NB4 (cell line): ENCODE measurements at regions not wholly inside any gene's neighbourhood (a gene's known extent, or its start where the extent isn't known, plus 50 kb on each side); places are given as distances from the start of the nearest gene placed in this dataset.
"Not testable (repeated sequence)": the region's sequence is repeated elsewhere in the genome, so short reads cannot be mapped to it uniquely, and the experiment has no call there.

ENCODE experiments used
- DNase-seq: peaks from one replicate; pipeline ENCODE4 v3.0.0; 2010; ENCODE audit warnings: low read depth
- H3K4me3 ChIP-seq: one replicate; pipeline ENCODE4 v1.5.1; 2011; ENCODE audit warnings: mild to moderate bottlenecking, low read depth, low read length, moderate library complexity
- CTCF ChIP-seq: IDR thresholded peaks from one replicate; pipeline ENCODE4 v1.5.1; 2012; ENCODE audit warnings: low read depth, low read length
- MAX ChIP-seq: IDR thresholded peaks from 2 replicates; pipeline ENCODE4 v1.6.1; 2011; ENCODE audit warnings: low read depth, low read length
- MYC ChIP-seq: IDR thresholded peaks from 2 replicates; pipeline ENCODE4 v1.6.1; 2011; ENCODE audit warnings: low read depth, low read length
- POLR2A ChIP-seq: IDR thresholded peaks from 2 replicates; pipeline ENCODE4 v1.6.1; 2011; ENCODE audit warnings: mild to moderate bottlenecking; ENCODE audit not compliant: insufficient read length; ENCODE audit errors: extremely low read depth

- no peak for DNase-seq
- H3K4me3 ChIP-seq, result no peak overlapping the region
- TF ChIP-seq POLR2A, result no peak
- TF ChIP-seq CTCF, result no peak
- no peak for TF ChIP-seq MYC
- no peak for TF ChIP-seq MAX
Measured at GRCh38 chr10:29217292-29217738, 71.6 kb upstream of the LYZL1 start.

GRCh38 chr10:29223326-29223725, 65.5 kb upstream of the LYZL1 start:
- no peak overlapping the region for H3K4me3 ChIP-seq
- TF ChIP-seq CTCF (no peak), MAX (no peak), MYC (no peak)

GRCh38 chr10:29224631-29225030, 64.2 kb upstream of the LYZL1 start:
- no peak for TF ChIP-seq MYC
- no peak for TF ChIP-seq POLR2A
- no peak for TF ChIP-seq CTCF
- TF ChIP-seq MAX, result no peak
- H3K4me3 ChIP-seq, result no peak overlapping the region
- DNase-seq, result no peak

More at GRCh38 chr10:29223326-29223725, 65.5 kb upstream of the LYZL1 start:
- no peak for DNase-seq

GRCh38 chr10:29227201-29227600, 61.7 kb upstream of the LYZL1 start:
- H3K4me3 ChIP-seq, result no peak overlapping the region
- TF ChIP-seq MAX (no peak), POLR2A (no peak), MYC (no peak), CTCF (no peak)
- DNase-seq, result no peak

- no peak for DNase-seq
- no peak overlapping the region for H3K4me3 ChIP-seq
- TF ChIP-seq MAX (no peak), POLR2A (no peak), CTCF (no peak), MYC (no peak)
Measured at GRCh38 chr10:29228562-29228961, 60.3 kb upstream of the LYZL1 start.

GRCh38 chr10:29229258-29229705, 59.6 kb upstream of the LYZL1 start:
- no peak overlapping the region for H3K4me3 ChIP-seq
- TF ChIP-seq POLR2A (no peak), MYC (no peak), CTCF (no peak), MAX (no peak)

GRCh38 chr10:29236910-29237309, 52.0 kb upstream of the LYZL1 start:
- DNase-seq, H3K4me3 ChIP-seq: not testable (repeated sequence)

More at GRCh38 chr10:29229258-29229705, 59.6 kb upstream of the LYZL1 start:
- DNase-seq, result no peak
